SK-N-MC (cell line): ENCODE measurements at regions not wholly inside any gene's neighbourhood (a gene's known extent, or its start where the extent isn't known, plus 50 kb on each side); places are given as distances from the start of the nearest gene placed in this dataset.

Experiments used
- EZH2 ChIP-seq: fragments of 200-600 bp; sonication (generic); IDR thresholded peaks from one replicate; pipeline ENCODE4 v1.6.1; 2017; ENCODE audit warnings: antibody characterized with exemption
- FOXP2 ChIP-seq: optimal IDR thresholded peaks from 2 replicates; pipeline ENCODE3; 2011; ENCODE audit warnings: mild to moderate bottlenecking, moderate library complexity; ENCODE audit not compliant: insufficient read depth; ENCODE audit errors: extremely low read length, control extremely low read depth
- POLR2AphosphoS5 ChIP-seq: IDR thresholded peaks from 2 replicates; pipeline ENCODE4 v1.6.1; 2012; ENCODE audit warnings: mild to moderate bottlenecking, low read depth, low read length, borderline replicate concordance

DNA sequence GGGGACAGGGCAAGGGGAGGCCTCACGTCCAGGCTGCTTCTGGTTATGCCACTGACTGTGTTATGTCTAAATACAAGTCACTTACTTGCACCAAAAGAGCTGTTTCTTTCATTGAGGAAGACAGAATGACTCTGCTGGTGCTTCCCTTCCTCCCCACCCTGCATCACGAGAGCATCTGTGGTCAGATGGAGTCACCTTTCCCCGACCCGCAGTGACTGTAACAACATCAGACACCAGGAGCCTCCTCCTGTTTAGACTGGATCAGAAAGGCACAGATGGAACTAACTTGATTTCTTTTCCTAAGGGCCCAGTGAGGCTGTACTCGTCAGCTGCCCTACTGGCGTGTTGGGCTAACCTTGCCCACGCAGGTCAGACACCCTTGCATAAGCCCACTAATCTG is 90.3 kb upstream of the ZNF536 start:
- TF ChIP-seq POLR2AphosphoS5 (no peak), EZH2 (no peak), FOXP2 (no peak)
